HG03378 (cell line): ENCODE measurements at regions not wholly inside any gene's neighbourhood (a gene's known extent, or its start where the extent isn't known, plus 50 kb on each side); places are given as distances from the start of the nearest gene placed in this dataset.

ENCODE experiments used
- ATAC-seq: cut with Tn5 transposase; IDR thresholded peaks from one replicate; pipeline ENCODE4 v1.9.1; 2021; ENCODE audit warnings: mild to moderate bottlenecking, moderate library complexity; ENCODE audit not compliant: unreplicated experiment

DNA sequence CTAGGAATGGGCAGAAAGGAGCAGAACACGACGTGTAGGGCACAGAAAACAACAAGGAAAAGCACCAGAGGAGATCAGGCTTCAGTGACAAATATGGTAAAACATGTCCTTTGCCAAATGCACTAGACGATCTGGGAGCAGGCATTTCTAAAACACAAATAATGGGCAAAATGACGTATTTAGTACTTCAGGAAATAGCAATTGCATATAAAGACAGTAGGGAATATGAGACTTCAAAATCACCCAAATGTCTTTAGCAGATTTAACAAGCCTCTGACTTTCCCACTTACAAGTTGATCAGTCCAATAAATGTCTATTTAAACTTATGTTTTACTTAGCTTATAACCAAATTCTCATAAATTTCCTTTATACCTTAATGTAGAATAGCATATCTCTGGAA lies 969.6 kb upstream of the C9orf72 start:
- no peak for ATAC-seq

- ATAC-seq: no peak
These were observed 974.2 kb upstream of the C9orf72 start for GRCh38 chr9:28547527-28547926.

- no peak for ATAC-seq
These were observed 990.1 kb upstream of the C9orf72 start for GRCh38 chr9:28563291-28563934.

DNA sequence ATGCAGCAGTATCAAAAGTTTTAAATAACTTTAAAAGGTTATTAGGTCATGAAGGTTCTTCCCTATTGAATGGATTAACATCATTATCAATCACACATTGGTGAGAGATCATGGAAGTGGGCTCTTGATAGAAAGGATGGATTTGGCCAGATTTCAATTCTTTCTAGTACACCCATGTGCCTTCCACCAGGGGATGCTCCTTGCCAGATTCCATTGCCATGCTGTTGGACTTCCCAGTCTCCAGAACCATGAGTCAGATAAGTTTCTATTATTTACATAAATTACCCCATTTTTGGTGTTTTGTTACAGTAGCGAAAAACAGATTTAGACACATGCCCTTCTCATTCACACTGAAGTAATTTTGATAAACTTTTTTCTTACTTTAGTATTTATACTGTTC lies 1010.6 kb upstream of the C9orf72 start:
- no peak for ATAC-seq

DNA sequence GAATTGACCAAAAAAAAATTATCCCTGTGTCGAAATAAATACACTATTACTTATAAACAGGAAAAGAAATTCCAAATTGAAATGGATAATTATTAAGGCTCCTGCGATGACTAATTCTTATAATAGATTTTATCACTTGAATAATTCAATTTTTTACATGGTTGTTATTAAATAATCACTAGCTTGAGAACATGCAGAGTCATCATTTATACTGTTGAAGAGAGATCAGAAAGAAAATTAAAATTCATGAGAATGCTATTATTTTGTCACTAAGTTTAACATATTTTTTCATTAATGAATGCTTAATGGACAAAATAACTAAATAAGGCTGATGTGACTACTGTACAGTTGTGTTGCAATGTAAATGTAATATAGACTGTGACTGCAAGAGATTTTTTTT lies 1011.3 kb upstream of the C9orf72 start:
- ATAC-seq: no peak

DNA sequence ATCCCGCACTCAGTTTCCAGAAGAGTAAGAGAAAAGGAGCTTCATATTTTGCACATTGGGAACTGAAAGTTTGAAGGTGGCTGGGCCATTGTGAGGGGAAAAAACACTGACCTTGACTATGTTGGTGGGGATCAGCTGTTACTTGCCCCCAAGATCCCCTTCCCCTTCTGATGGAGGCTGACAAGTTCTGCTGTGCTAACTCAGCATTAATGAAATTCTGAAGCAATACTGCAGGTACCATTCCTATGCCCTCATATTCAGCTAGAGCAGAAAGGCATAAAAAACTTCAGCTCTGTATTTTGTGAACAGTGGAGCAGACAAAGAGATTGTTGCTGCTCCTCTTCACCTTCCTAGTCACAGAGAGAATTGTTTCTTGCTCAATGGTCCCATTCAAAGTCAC lies 1013.8 kb upstream of the C9orf72 start:
- ATAC-seq: no peak

GRCh38 chr9:28598408-28598807 lies 1025.1 kb upstream of the C9orf72 start:
- ATAC-seq: no peak

DNA sequence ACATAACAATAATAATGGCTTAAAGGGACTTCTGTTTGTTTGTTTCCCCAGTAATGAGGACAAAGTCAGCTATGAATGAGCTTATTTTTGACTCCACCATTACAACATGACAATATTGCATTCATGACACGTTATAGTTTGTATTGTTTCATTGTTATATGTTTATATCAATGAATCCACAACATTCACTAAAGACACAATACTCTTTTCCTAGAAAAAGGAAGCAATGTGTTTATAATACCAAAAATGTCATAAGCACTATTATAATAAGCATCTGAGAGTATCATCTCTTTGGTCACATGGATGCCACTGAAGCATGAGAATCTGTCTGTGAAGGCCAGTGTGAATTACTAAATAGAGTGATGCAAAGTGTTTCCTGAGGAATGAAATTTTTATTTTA lies 1026.9 kb upstream of the C9orf72 start:
- no peak for ATAC-seq

- ATAC-seq: no peak
These were observed 1034.6 kb upstream of the C9orf72 start for GRCh38 chr9:28607843-28608242.

DNA sequence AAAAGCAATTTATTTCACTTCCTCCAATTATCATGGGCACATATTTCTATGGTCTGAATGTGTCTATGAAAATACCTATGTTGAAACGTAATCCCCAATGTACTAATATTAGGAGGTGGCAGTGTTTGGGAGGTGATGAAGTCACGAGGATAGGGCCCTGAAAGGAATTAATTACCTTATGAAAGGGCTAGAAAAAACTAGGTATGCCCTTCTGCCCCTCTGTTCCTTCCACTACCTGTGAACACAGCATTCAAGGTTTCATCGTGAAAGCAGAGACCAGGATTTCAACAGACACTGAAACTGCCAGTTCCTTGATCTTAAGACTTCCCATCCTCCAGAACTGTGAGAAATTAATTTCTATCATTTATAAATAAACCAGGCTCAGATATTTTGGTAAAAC lies 1037.1 kb upstream of the C9orf72 start:
- ATAC-seq: no peak

GRCh38 chr9:28616310-28616709 lies 1043.0 kb upstream of the C9orf72 start:
- ATAC-seq: no peak

DNA sequence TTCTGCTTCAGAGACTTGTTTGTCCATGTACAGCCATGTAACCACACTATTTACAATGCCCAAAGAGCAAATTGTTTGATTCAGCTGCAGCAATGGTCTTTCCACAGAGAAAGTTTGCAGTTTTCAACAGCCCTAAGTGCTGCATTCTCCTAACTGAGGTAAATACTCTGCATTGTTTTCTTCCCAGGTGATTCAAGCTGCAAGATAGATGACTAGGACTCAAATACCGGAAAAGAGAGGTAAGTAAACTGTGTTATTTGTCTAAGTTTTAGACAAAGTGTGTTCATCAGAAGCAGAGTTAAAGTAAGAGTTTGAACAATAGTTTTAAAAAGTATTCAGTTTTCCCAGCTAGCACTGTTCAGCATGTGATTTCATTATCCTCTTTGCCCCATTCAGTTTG lies 1046.7 kb upstream of the C9orf72 start:
- ATAC-seq: no peak

- ATAC-seq: no peak
These were observed 1047.4 kb upstream of the C9orf72 start for GRCh38 chr9:28620661-28621060.

GRCh38 chr9:28624771-28625170 lies 1051.5 kb upstream of the C9orf72 start:
- no peak for ATAC-seq

DNA sequence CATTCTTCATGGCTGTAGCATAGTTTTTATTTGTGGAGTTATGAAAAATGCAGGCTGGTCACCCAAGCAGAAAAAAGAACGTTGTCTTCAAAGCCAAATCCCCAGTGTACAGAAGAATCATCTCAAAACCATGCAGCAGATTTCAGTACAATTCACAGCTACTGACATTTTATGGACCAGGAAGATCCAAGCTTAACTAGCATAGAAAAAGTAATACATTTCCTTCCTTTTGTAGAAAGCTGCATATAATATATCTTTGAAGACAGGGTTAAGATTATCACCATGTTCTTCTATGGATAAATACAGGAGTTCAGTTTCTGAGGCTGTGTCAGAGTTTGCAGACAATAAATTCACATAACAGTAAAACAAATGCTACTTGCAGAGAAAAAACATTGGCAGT lies 1054.8 kb upstream of the C9orf72 start:
- ATAC-seq: no peak

DNA sequence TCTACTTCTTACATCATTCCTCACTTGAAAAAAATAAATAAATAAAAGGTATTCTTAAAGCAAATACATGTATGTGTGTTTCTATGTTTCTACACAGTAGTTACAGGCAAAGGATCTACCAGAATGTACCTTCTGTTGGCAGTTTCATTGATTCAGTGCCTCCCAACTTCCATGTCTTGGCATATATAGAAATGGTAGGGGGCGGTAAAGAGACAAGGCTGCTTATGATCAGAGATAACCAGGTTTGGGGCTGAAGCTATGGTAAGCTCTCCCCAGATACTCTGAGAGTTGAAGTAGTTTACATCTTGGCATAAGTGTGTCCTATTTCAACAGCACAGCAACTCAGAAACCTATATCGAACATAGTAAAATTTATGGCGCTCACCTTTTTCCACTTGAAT lies 1075.4 kb upstream of the C9orf72 start:
- no peak for ATAC-seq

DNA sequence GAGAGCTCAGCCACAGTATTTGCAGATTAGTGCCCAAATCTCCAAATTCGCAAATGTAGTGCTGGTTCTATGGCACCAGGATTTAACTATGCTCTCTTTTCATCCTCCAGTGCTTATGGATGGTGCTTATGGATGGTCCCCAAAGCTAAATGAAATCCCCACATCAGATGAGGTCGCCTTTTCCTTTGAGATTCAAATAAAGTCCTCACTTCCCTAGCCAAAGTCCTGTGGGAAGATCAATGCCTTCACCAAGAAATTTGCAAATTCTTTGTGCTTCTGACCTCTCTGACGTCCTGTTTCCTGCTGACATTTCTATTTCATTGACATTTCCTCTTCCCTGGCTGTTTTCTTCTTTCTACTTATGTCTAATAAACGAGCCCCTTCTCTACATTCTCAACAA lies 1077.0 kb upstream of the C9orf72 start:
- ATAC-seq: no peak

DNA sequence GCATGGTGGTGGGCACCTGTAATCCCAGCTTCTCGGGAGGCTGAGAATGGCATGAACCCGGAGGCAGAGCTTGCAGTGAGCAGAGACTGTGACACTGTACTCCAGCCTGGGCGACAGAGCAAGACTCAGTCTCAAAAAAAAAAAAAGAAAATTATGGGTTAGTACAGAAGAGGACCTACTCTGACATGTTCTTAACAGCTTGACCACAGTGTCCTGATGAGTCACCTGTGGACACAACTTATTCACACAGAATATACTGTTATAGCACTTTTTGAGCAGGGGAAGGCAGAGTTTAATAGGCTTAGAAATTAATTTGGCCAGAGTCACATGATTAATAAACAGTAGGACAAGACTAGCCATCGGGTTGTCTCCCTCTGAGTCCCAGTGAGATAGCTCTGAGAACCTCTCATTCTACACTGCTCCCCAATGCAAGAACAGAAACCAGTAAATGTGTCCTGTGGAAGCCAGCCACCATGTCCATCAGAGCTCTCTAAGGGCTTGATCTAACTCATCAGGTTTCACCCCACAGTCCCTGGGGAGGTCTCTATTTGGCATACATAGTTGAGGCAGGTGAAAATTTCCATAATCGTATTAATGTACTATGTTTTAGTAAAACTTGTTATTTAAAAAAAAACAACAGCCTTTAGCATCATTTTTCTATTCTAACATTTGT lies 1077.9 kb upstream of the C9orf72 start:
- ATAC-seq: no peak

- ATAC-seq: no peak
These were observed 1079.9 kb upstream of the C9orf72 start for GRCh38 chr9:28653216-28653615.

GRCh38 chr9:28656727-28657126 lies 1083.4 kb upstream of the C9orf72 start:
- no peak for ATAC-seq

DNA sequence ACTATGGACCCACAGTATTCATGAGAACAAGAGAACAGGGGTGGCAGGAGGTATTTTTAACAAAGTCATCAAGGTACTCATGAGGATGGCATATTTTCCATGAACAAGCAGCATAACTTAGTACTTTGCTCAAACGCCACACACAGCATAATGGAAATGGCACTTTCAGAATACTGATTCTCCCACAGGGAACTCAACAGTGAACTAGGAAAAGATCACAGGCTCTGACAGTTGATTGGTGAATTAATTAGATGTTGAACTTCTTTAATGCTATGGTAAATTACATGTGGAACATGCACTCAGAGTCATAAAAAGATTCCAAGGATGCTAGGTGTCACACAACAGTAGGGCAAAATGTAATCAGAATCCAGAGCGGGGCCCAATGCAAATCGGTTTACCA lies 1088.6 kb upstream of the C9orf72 start:
- ATAC-seq: no peak

- no peak for ATAC-seq
These were observed 1089.4 kb upstream of the C9orf72 start for GRCh38 chr9:28662675-28663074.

GRCh38 chr9:28668158-28668557 lies 1094.9 kb upstream of the C9orf72 start:
- ATAC-seq: peak; percentile 88
